HCT116 (cell line): ENCODE measurements at regions not wholly inside any gene's neighbourhood (a gene's known extent, or its start where the extent isn't known, plus 50 kb on each side); places are given as distances from the start of the nearest gene placed in this dataset.

ENCODE experiments used
- ATAC-seq: fragments of 200-7000 bp; cut with Tn5 transposase; 2 replicates; pipeline ENCODE4 v1.9.1; 2020; ENCODE audit warnings: mild to moderate bottlenecking, moderate library complexity
- BruUV-seq: library from RNA; stranded (reverse); fragments of 400-500 nt; replicated peaks from 2 replicates; lab custom pipeline; 2021; lab: Mats Ljungman, UMichigan
- CTCF ChIA-PET: fragments of 300-600 bp; sonication (Branson Sonifier 250); formaldehyde crosslinking; loops from one replicate; lab custom pipeline; 2021; ENCODE audit warnings: antibody characterized with exemption; lab: Charles Lee
- POLR2A ChIA-PET: fragments of 300-600, 350-600 bp; sonication (Branson Sonifier 250); formaldehyde crosslinking; loops from one replicate; lab custom pipeline; 2021; ENCODE audit warnings: antibody characterized with exemption; lab: Charles Lee
- RAD21 ChIA-PET, 2 experiments: fragments of 300-600 bp; sonication (Branson Sonifier 250); formaldehyde crosslinking; loops; one replicate each; lab custom pipeline; 2023; ENCODE audit warnings: low total read pairs in 2 of 2; ENCODE audit not compliant: uncharacterized antibody in 2 of 2, unreplicated experiment in 2 of 2, low non-redundant PET in 1 of 2; lab: Charles Lee
- DNase-seq: peaks from one replicate; pipeline ENCODE4 v3.0.0-alpha.2; 2010; ENCODE audit warnings: low read depth, low spot score
- H2AFZ ChIP-seq: fragments of 200-600 bp; shearing (Covaris generic), sonication (generic); 2 replicates; pipeline ENCODE4 v1.6.1; 2017; ENCODE audit warnings: low read depth, mixed run types, mixed read lengths, antibody characterized with exemption, low read length; ENCODE audit not compliant: poor library complexity, severe bottlenecking
- H3K27ac ChIP-seq: 2 replicates; pipeline ENCODE4 v1.5.1; 2012; ENCODE audit warnings: low read depth, low read length
- H3K27me3 ChIP-seq: fragments of 200-600 bp; sonication (generic); 2 replicates; pipeline ENCODE4 v1.6.1; 2016; ENCODE audit warnings: mixed run types, low read length, mixed read lengths; ENCODE audit not compliant: insufficient read depth
- H3K36me3 ChIP-seq, 2 experiments: fragments of 200-500 bp in 1 of 2; fragments of 200-600 bp in 1 of 2; sonication (Bioruptor generic) in 1 of 2; sonication (generic) in 1 of 2; 2 replicates each; pipeline versions ENCODE4 v1.5.1 to v1.6.1; 2014 to 2016; ENCODE audit warnings: low read length in 2 of 2, inconsistent platforms in 1 of 2, mixed read lengths in 1 of 2, mixed run types in 1 of 2; ENCODE audit not compliant: insufficient read depth in 2 of 2, control insufficient read depth in 1 of 2
- H3K4me1 ChIP-seq, 2 experiments: fragments of 200-600 bp in 1 of 2; sonication (generic) in 1 of 2; 2 replicates each; pipeline versions ENCODE4 v1.5.1 to v1.6.1; 2012 to 2017; ENCODE audit warnings: low read length in 2 of 2, inconsistent platforms in 1 of 2, mild to moderate bottlenecking in 1 of 2, mixed read lengths in 1 of 2, mixed run types in 1 of 2, moderate library complexity in 1 of 2; ENCODE audit not compliant: insufficient read depth in 2 of 2, control insufficient read depth in 1 of 2
- H3K4me2 ChIP-seq: fragments of 200-600 bp; sonication (generic); 2 replicates; pipeline ENCODE4 v1.6.1; 2017; ENCODE audit warnings: mixed run types, low read length, mixed read lengths
- H3K4me3 ChIP-seq, 2 experiments: fragments of 200-600 bp in 1 of 2; sonication (generic) in 1 of 2; replicated peaks in 1 of 2; 2 replicates each; pipeline ENCODE4 v1.5.1; 2011 to 2016; ENCODE audit warnings: low read length in 2 of 2, control low read depth in 1 of 2, low read depth in 1 of 2, mild to moderate bottlenecking in 1 of 2, mixed read lengths in 1 of 2, mixed run types in 1 of 2
- H3K79me2 ChIP-seq: fragments of 200-600 bp; sonication (generic); 2 replicates; pipeline ENCODE4 v1.6.1; 2017; ENCODE audit warnings: mild to moderate bottlenecking, mixed run types, low read length, moderate library complexity, mixed read lengths; ENCODE audit not compliant: insufficient read depth
- H3K9ac ChIP-seq: fragments of 200-600 bp; sonication (generic); 2 replicates; pipeline ENCODE4 v1.6.1; 2016; ENCODE audit warnings: low read length, mixed read lengths
- H3K9me2 ChIP-seq: fragments of 200-600 bp; sonication (generic), shearing (Covaris generic); 2 replicates; pipeline ENCODE4 v1.6.1; 2017; ENCODE audit warnings: mixed run types, mild to moderate bottlenecking, moderate library complexity; ENCODE audit not compliant: insufficient read depth
- H3K9me3 ChIP-seq, 2 experiments: fragments of 200-500 bp in 1 of 2; fragments of 200-600 bp in 1 of 2; sonication (Bioruptor generic) in 1 of 2; sonication (generic) in 1 of 2; 2 replicates each; pipeline ENCODE4 v1.6.1; 2014 to 2017; ENCODE audit warnings: low read length in 2 of 2, mixed read lengths in 2 of 2, inconsistent platforms in 1 of 2, low read depth in 1 of 2, mild to moderate bottlenecking in 1 of 2, mixed run types in 1 of 2, moderate library complexity in 1 of 2; ENCODE audit not compliant: control insufficient read depth in 1 of 2, insufficient read depth in 1 of 2
- H4K20me1 ChIP-seq: fragments of 200-600 bp; sonication (generic), shearing (Covaris generic); 2 replicates; pipeline ENCODE4 v1.6.1; 2017; ENCODE audit warnings: mixed run types, mild to moderate bottlenecking, moderate library complexity; ENCODE audit not compliant: insufficient read depth
- CEBPB ChIP-seq: IDR thresholded peaks from 2 replicates; pipeline ENCODE4 v1.6.1; 2012; ENCODE audit warnings: low read depth
- EGR1 ChIP-seq: IDR thresholded peaks from 2 replicates; pipeline ENCODE4 v1.6.1; 2012; ENCODE audit warnings: low read depth
- SIN3A ChIP-seq: IDR thresholded peaks from 2 replicates; pipeline ENCODE4 v1.6.1; 2012; ENCODE audit warnings: low read depth
- TCF7L2 ChIP-seq: IDR thresholded peaks from 2 replicates; pipeline ENCODE4 v1.7.0; 2011; ENCODE audit warnings: borderline replicate concordance, inconsistent platforms; ENCODE audit not compliant: insufficient read depth, insufficient read length; ENCODE audit errors: extremely low read depth
- intact Hi-C: fragments of 100-400 bp; cut with micrococcal nuclease; formaldehyde crosslinking; loops from 2 replicates; pipeline ENCODE4 v1.10.0; 2022
- TF ChIP-seq, protein P1 (sequence below), 3 experiments: fragments of 200-600 bp in 1 of 3; sonication (generic) in 1 of 3; IDR thresholded peaks in 2 of 3; conservative IDR thresholded peaks in 1 of 3; 2 replicates each; pipeline ENCODE4 v1.5.1; 2012 to 2017; ENCODE audit warnings: low read depth in 2 of 3, low read length in 2 of 3, antibody characterized with exemption in 1 of 3, borderline replicate concordance in 1 of 3, control low read depth in 1 of 3, mild to moderate bottlenecking in 1 of 3, mixed read lengths in 1 of 3, mixed run types in 1 of 3, moderate library complexity in 1 of 3; ENCODE audit not compliant: insufficient read depth in 1 of 3
- TF ChIP-seq, protein P2 (sequence below): IDR thresholded peaks from 2 replicates; pipeline ENCODE4 v1.6.1; 2012; ENCODE audit warnings: low read depth
- TF ChIP-seq, protein P3 (sequence below): IDR thresholded peaks from 2 replicates; pipeline ENCODE4 v1.6.1; 2012

DNA sequence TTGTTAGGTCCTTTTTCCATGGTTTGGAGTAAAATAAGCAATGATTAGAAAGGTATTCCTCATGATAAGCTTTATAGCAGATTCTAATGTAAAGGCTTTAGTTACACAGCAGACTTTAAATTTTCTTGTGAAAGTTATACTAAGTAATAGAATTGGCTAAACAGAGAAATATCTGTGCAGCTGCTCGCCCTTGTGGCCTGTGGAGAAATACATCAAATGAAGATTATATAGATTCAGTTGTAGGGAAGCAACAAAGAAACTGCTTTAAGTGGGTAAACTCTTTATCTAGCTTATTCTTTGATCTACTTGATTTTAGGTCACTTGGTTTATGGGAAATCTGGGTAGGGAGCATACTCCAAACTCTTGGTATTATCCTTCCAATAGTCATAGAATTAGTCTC lies 1269.7 kb upstream of the SPRY2 start:
- H3K9me2 ChIP-seq, result no peaks in the 10 kb centered on the region
- H3K36me3 ChIP-seq, result no peaks in the 10 kb centered on the region
- BruUV-seq, result no TSS peak
- no peak overlapping the region for H2AFZ ChIP-seq
- H3K9ac ChIP-seq, result no peak overlapping the region
- TF ChIP-seq, protein P1, sequence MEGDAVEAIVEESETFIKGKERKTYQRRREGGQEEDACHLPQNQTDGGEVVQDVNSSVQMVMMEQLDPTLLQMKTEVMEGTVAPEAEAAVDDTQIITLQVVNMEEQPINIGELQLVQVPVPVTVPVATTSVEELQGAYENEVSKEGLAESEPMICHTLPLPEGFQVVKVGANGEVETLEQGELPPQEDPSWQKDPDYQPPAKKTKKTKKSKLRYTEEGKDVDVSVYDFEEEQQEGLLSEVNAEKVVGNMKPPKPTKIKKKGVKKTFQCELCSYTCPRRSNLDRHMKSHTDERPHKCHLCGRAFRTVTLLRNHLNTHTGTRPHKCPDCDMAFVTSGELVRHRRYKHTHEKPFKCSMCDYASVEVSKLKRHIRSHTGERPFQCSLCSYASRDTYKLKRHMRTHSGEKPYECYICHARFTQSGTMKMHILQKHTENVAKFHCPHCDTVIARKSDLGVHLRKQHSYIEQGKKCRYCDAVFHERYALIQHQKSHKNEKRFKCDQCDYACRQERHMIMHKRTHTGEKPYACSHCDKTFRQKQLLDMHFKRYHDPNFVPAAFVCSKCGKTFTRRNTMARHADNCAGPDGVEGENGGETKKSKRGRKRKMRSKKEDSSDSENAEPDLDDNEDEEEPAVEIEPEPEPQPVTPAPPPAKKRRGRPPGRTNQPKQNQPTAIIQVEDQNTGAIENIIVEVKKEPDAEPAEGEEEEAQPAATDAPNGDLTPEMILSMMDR (IDR thresholded peaks at IDR 0.05 in 2 of 3, conservative IDR thresholded peaks at IDR 0.05 in 1 of 3; ENCODE audit: borderline replicate concordance in 1 of 3, insufficient read depth in 1 of 3, low read depth in 2 of 3, low read length in 2 of 3), result 0 out of 6 replicates have a peak, but pooled peaks of 1 of the 3 experiments have one; percentile 8
- TF ChIP-seq CEBPB, result no peak
- no peak overlapping the region for H3K4me2 ChIP-seq
- no peaks in the 10 kb centered on the region for H3K79me2 ChIP-seq
- no peaks in the 10 kb centered on the region for H3K9me3 ChIP-seq
- ChIA-PET POLR2A (no interaction called here), RAD21 (no interaction called here), CTCF (no interaction called here)
- H3K27ac ChIP-seq, result no peak overlapping the region
- no peaks in the 10 kb centered on the region for H3K4me1 ChIP-seq
- no peak overlapping the region for H3K4me3 ChIP-seq
- DNase-seq (no peak), ATAC-seq (no peak)
- intact Hi-C loops, result no loop called here
- H3K27me3 ChIP-seq, result no peaks in the 10 kb centered on the region
- H4K20me1 ChIP-seq, result no peaks in the 10 kb centered on the region

DNA sequence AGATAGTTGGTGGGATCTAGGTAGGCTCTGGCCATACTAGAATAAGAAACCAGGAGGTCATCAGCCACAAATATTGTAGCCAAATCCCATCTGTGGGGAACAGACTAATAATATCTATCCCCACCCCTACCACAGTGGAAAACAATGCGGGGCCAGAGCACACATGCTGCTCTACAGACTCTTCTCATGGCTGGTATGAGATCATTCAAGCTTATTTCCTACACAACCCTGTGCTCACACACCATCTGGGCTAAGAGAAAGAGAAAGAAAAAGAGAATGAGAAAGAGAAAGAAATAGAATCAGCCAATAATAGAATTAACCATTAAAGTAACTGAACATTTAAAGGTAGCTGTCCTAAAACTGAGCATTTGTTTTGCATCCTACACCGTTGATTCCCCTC lies 1268.4 kb upstream of the SPRY2 start:
- Histone ChIP-seq H3K4me3 (no peak overlapping the region), H2AFZ (no peak overlapping the region), H3K9me2 (no peaks in the 10 kb centered on the region), H3K9ac (no peak overlapping the region), H3K79me2 (no peaks in the 10 kb centered on the region), H3K27ac (no peak overlapping the region), H3K4me2 (no peak overlapping the region), H3K27me3 (no peaks in the 10 kb centered on the region), H4K20me1 (no peaks in the 10 kb centered on the region), H3K4me1 (no peaks in the 10 kb centered on the region), H3K36me3 (no peaks in the 10 kb centered on the region), H3K9me3 (no peaks in the 10 kb centered on the region)
- no TSS peak for BruUV-seq
- ATAC-seq, result no peak
- ChIA-PET POLR2A (no interaction called here), CTCF (no interaction called here), RAD21 (no interaction called here)
- intact Hi-C loops, result no loop called here
- TF ChIP-seq, protein P2, sequence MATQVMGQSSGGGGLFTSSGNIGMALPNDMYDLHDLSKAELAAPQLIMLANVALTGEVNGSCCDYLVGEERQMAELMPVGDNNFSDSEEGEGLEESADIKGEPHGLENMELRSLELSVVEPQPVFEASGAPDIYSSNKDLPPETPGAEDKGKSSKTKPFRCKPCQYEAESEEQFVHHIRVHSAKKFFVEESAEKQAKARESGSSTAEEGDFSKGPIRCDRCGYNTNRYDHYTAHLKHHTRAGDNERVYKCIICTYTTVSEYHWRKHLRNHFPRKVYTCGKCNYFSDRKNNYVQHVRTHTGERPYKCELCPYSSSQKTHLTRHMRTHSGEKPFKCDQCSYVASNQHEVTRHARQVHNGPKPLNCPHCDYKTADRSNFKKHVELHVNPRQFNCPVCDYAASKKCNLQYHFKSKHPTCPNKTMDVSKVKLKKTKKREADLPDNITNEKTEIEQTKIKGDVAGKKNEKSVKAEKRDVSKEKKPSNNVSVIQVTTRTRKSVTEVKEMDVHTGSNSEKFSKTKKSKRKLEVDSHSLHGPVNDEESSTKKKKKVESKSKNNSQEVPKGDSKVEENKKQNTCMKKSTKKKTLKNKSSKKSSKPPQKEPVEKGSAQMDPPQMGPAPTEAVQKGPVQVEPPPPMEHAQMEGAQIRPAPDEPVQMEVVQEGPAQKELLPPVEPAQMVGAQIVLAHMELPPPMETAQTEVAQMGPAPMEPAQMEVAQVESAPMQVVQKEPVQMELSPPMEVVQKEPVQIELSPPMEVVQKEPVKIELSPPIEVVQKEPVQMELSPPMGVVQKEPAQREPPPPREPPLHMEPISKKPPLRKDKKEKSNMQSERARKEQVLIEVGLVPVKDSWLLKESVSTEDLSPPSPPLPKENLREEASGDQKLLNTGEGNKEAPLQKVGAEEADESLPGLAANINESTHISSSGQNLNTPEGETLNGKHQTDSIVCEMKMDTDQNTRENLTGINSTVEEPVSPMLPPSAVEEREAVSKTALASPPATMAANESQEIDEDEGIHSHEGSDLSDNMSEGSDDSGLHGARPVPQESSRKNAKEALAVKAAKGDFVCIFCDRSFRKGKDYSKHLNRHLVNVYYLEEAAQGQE, result no peak
- TF ChIP-seq TCF7L2, result no peak
- TF ChIP-seq, protein P3, sequence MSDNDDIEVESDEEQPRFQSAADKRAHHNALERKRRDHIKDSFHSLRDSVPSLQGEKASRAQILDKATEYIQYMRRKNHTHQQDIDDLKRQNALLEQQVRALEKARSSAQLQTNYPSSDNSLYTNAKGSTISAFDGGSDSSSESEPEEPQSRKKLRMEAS, result no peak
- no peak for TF ChIP-seq SIN3A
- no peak for TF ChIP-seq EGR1
- no peak for DNase-seq
